ENCODE measurements at regions not wholly inside any gene's neighbourhood (a gene's known extent, or its start where the extent isn't known, plus 50 kb on each side); places are given as distances from the start of the nearest gene placed in this dataset.

GRCh38 chr11:19601235-19601634 lies 111.4 kb upstream of the NAV2 start:
- H3K9me3 ChIP-seq = no peaks in the 10 kb centered on the region
- intact Hi-C loops (cut with DNase I) = no loop called here
- no peak overlapping the region for H3K27ac ChIP-seq
- H3K27me3 ChIP-seq = no peaks in the 10 kb centered on the region
- TF ChIP-seq CTCF (IDR thresholded peaks at IDR 0.05) = no peak
- no peaks in the 10 kb centered on the region for H3K36me3 ChIP-seq
- H3K4me1 ChIP-seq = peaks cover 0 to 8% of the 10 kb centered on the region in 2 donors
- DNase-seq (no peak), ATAC-seq (no peak)
- H3K4me3 ChIP-seq = no peak overlapping the region

- no peak overlapping the region for H3K27ac ChIP-seq
- TF ChIP-seq CTCF (IDR thresholded peaks at IDR 0.05) = no peak
- DNase-seq (no peak), ATAC-seq (no peak)
- no peaks in the 10 kb centered on the region for H3K9me3 ChIP-seq
- intact Hi-C loops (cut with DNase I) = no loop called here
- H3K4me3 ChIP-seq = no peak overlapping the region
- no peaks in the 10 kb centered on the region for H3K36me3 ChIP-seq
- no peaks in the 10 kb centered on the region for H3K27me3 ChIP-seq
- H3K4me1 ChIP-seq = peaks cover 0 to 8% of the 10 kb centered on the region in 2 donors
Measured at GRCh38 chr11:19599681-19600080, 113.0 kb upstream of the NAV2 start.

GRCh38 chr11:19598876-19599486 lies 113.7 kb upstream of the NAV2 start:
- Histone ChIP-seq H3K4me3 (no peak overlapping the region), H3K27me3 (no peaks in the 10 kb centered on the region), H3K36me3 (no peaks in the 10 kb centered on the region), H3K27ac (no peak overlapping the region), H3K9me3 (no peaks in the 10 kb centered on the region), H3K4me1 (peaks cover 0 to 8% of the 10 kb centered on the region in 2 donors)
- no peak for TF ChIP-seq CTCF (IDR thresholded peaks at IDR 0.05)
- DNase-seq = no peak
- ATAC-seq = no peak
- intact Hi-C loops (cut with DNase I) = no loop called here

- Histone ChIP-seq H3K4me3 (no peak overlapping the region), H3K9me3 (no peaks in the 10 kb centered on the region), H3K27ac (no peak overlapping the region), H3K4me1 (peaks cover 0 to 8% of the 10 kb centered on the region in 2 donors), H3K36me3 (no peaks in the 10 kb centered on the region), H3K27me3 (no peaks in the 10 kb centered on the region)
- TF ChIP-seq CTCF (IDR thresholded peaks at IDR 0.05) = no peak
- DNase-seq = no peak
- no peak for ATAC-seq
- intact Hi-C loops (cut with DNase I) = no loop called here
Measured at GRCh38 chr11:19598456-19598855, 114.2 kb upstream of the NAV2 start.

- Histone ChIP-seq H3K4me1 (peaks cover 0 to 8% of the 10 kb centered on the region in 2 donors), H3K27ac (no peak overlapping the region), H3K9me3 (no peaks in the 10 kb centered on the region), H3K4me3 (no peak overlapping the region), H3K36me3 (no peaks in the 10 kb centered on the region), H3K27me3 (no peaks in the 10 kb centered on the region)
- TF ChIP-seq CTCF (IDR thresholded peaks at IDR 0.05) = no peak
- DNase-seq = no peak
- intact Hi-C loops (cut with DNase I) = no loop called here
- no peak for ATAC-seq
Measured at GRCh38 chr11:19597876-19598275, 114.8 kb upstream of the NAV2 start.

Measured in left lung (tissue), 4 donors.